Mucosa of gallbladder (tissue), 1 donor: ENCODE measurements at regions not wholly inside any gene's neighbourhood (a gene's known extent, or its start where the extent isn't known, plus 50 kb on each side); places are given as distances from the start of the nearest gene placed in this dataset.
"Not testable (repeated sequence)": the region's sequence is repeated elsewhere in the genome, so short reads cannot be mapped to it uniquely, and the experiment has no call there.

Experiments
- DNase-seq: peaks from one replicate; pipeline ENCODE4 v3.0.0-alpha.2; 2020; ENCODE audit warnings: low spot score
- donor health status: DM: no; HTN: no; CAD: no.

GRCh38 chr5:54822324-54822687 lies 163.1 kb downstream of the ESM1 start:
- DNase-seq: no peak

GRCh38 chr5:54821445-54822323 lies 163.7 kb downstream of the ESM1 start:
- DNase-seq: no peak

- no peak for DNase-seq
Measured at GRCh38 chr5:54820346-54821134, 164.9 kb downstream of the ESM1 start.

GRCh38 chr5:54807421-54807820 lies 178.0 kb downstream of the ESM1 start:
- DNase-seq: no peak

GRCh38 chr5:54804521-54804920 lies 180.9 kb downstream of the ESM1 start:
- DNase-seq: no peak

GRCh38 chr5:54804086-54804485 lies 181.3 kb downstream of the ESM1 start:
- no peak for DNase-seq

GRCh38 chr5:54803471-54804011 lies 181.9 kb downstream of the ESM1 start:
- DNase-seq: no peak

GRCh38 chr5:54799645-54800044 lies 185.7 kb downstream of the ESM1 start:
- no peak for DNase-seq

- DNase-seq: no peak
Measured at GRCh38 chr5:54795777-54796176, 189.6 kb downstream of the ESM1 start.

GRCh38 chr5:54795284-54795683 lies 190.1 kb downstream of the ESM1 start:
- no peak for DNase-seq

- DNase-seq: no peak
Measured at GRCh38 chr5:54794135-54794975, 191.0 kb downstream of the ESM1 start.

GRCh38 chr5:54793468-54794134 lies 191.8 kb downstream of the ESM1 start:
- DNase-seq: no peak

- DNase-seq: no peak
Measured at GRCh38 chr5:54792611-54793404, 192.6 kb downstream of the ESM1 start.

GRCh38 chr5:54787910-54788309 lies 197.5 kb downstream of the ESM1 start:
- DNase-seq: not testable (repeated sequence)

- DNase-seq: peak; percentile 63
Measured at GRCh38 chr5:54785729-54786591, 199.4 kb downstream of the ESM1 start.

- DNase-seq: no peak
Measured at GRCh38 chr5:54778783-54779182, 206.6 kb downstream of the ESM1 start.

- DNase-seq: no peak
Measured at GRCh38 chr5:54775645-54776044, 209.7 kb downstream of the ESM1 start.

GRCh38 chr5:54774281-54775170 lies 210.9 kb downstream of the ESM1 start:
- DNase-seq: peak; percentile 27
